Activated T-cell treated with anti-CD3 and anti-CD28 coated beads for 48 hours (primary cell): ENCODE measurements at regions not wholly inside any gene's neighbourhood (a gene's known extent, or its start where the extent isn't known, plus 50 kb on each side); places are given as distances from the start of the nearest gene placed in this dataset.

Source experiments
- DNase-seq: peaks from one replicate; pipeline ENCODE4 v3.0.0-alpha.2; 2020; ENCODE audit warnings: low read depth

- DNase-seq: no peak
These were observed 173.6 kb upstream of the NUDT6 start for GRCh38 chr4:123096038-123096437.

- DNase-seq: no peak
These were observed 180.6 kb upstream of the NUDT6 start for GRCh38 chr4:123102897-123103471.

- no peak for DNase-seq
These were observed 182.1 kb upstream of the NUDT6 start for GRCh38 chr4:123104310-123105025.

- no peak for DNase-seq
These were observed 182.6 kb upstream of the NUDT6 start for GRCh38 chr4:123105026-123105420.

- no peak for DNase-seq
These were observed 184.3 kb upstream of the NUDT6 start for GRCh38 chr4:123106747-123107146.

GRCh38 chr4:123107444-123108252 is 185.3 kb upstream of the NUDT6 start:
- no peak for DNase-seq

- DNase-seq: no peak
These were observed 186.7 kb upstream of the NUDT6 start for GRCh38 chr4:123109139-123109538.

GRCh38 chr4:123110147-123110546 is 187.8 kb upstream of the NUDT6 start:
- DNase-seq: no peak

- DNase-seq: no peak
These were observed 188.3 kb upstream of the NUDT6 start for GRCh38 chr4:123110685-123111084.

- DNase-seq: no peak
These were observed 190.8 kb upstream of the NUDT6 start for GRCh38 chr4:123113155-123113554.

GRCh38 chr4:123114084-123114914 is 191.9 kb upstream of the NUDT6 start:
- no peak for DNase-seq

- no peak for DNase-seq
These were observed 192.7 kb upstream of the NUDT6 start for GRCh38 chr4:123114915-123115756.

GRCh38 chr4:123116412-123116811 is 194.0 kb upstream of the NUDT6 start:
- no peak for DNase-seq

GRCh38 chr4:123120473-123120872 is 198.1 kb upstream of the NUDT6 start:
- DNase-seq: no peak

- no peak for DNase-seq
These were observed 199.0 kb upstream of the NUDT6 start for GRCh38 chr4:123121241-123121907.

GRCh38 chr4:123125477-123125876 is 203.1 kb upstream of the NUDT6 start:
- DNase-seq: no peak

GRCh38 chr4:123127218-123127617 is 204.8 kb upstream of the NUDT6 start:
- DNase-seq: no peak

- DNase-seq: no peak
These were observed 205.5 kb upstream of the NUDT6 start for GRCh38 chr4:123127875-123128274.

- DNase-seq: no peak
These were observed 211.1 kb upstream of the NUDT6 start for GRCh38 chr4:123133397-123134050.

GRCh38 chr4:123144616-123145015 is 222.2 kb upstream of the NUDT6 start:
- DNase-seq: no peak
